Suppressor macrophage treated with lipopolysaccharide for 1 hour (primary cell): ENCODE measurements at regions not wholly inside any gene's neighbourhood (a gene's known extent, or its start where the extent isn't known, plus 50 kb on each side); places are given as distances from the start of the nearest gene placed in this dataset.
"Not testable (repeated sequence)": the region's sequence is repeated elsewhere in the genome, so short reads cannot be mapped to it uniquely, and the experiment has no call there.

Experiments
- DNase-seq, 3 donors: peaks; one replicate each; pipeline ENCODE4 v3.0.0-alpha.2; 2020 to 2022

GRCh38 chrX:128759745-128760144 lies 707.5 kb upstream of the ACTRT1 start:
- DNase-seq: no peak

- no peak for DNase-seq
These were observed 707.0 kb upstream of the ACTRT1 start for GRCh38 chrX:128759177-128759576.

GRCh38 chrX:128754130-128754529 lies 701.9 kb upstream of the ACTRT1 start:
- no peak for DNase-seq

DNA sequence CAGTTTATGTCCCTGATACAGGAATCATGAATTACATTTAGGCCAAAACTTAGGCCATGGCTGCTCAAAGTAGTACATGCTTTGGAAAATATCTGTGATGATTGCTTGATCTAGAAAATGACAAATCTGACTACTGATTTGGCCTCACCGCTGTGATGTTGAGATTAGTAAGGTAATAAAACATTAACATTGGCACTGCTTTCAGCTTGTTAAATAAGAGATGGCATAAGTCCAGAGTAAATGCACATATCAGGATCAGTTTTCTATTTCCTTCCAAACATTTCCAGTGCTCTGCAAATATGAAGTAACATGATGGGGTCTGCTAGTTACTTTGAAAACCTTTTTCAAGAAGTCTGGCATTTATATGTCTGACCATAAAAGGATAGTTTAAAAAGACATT lies 687.3 kb upstream of the ACTRT1 start:
- no peak for DNase-seq

DNA sequence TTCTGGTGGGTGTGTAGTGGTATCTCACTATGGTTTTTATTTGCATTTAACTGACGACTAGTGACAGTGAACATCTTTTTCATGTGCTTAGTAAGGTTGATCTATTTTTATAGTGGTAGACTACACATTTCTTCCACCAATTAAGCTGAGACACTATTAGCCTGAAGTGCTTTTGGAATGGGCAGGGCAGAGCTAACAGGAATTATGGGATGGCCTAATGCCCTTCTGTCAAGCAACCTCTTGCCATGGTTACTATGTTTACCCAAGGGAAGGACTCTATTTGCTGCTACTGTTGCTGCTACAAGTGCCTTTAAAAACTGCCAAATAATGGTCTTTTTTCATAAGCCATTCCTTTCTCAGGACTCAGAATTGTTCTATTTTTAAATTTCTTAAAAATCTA lies 676.7 kb upstream of the ACTRT1 start:
- no peak for DNase-seq

- DNase-seq: no peak
These were observed 665.7 kb upstream of the ACTRT1 start for GRCh38 chrX:128717635-128718578.

DNA sequence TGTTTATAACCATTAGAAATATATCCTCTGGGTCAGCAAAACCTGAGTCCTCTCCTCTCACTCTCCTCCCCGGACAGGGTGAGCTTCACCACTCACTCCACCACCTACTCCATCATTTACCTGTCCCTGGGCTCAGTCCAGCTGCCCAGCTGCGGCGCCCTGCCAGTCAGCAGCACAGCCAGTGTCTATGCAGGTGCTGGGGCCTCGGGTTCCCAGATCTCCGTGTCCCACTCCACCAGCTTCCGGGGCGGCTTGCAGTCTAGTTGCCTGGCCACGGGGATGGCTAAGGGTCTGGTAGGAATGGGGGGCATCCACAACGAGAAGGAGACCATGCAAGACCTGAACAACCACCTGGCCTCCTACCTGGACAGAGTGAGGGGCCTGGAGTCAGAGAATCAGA lies 662.2 kb upstream of the ACTRT1 start:
- no peak for DNase-seq

GRCh38 chrX:128699716-128700285 lies 647.6 kb upstream of the ACTRT1 start:
- DNase-seq: no peak

DNA sequence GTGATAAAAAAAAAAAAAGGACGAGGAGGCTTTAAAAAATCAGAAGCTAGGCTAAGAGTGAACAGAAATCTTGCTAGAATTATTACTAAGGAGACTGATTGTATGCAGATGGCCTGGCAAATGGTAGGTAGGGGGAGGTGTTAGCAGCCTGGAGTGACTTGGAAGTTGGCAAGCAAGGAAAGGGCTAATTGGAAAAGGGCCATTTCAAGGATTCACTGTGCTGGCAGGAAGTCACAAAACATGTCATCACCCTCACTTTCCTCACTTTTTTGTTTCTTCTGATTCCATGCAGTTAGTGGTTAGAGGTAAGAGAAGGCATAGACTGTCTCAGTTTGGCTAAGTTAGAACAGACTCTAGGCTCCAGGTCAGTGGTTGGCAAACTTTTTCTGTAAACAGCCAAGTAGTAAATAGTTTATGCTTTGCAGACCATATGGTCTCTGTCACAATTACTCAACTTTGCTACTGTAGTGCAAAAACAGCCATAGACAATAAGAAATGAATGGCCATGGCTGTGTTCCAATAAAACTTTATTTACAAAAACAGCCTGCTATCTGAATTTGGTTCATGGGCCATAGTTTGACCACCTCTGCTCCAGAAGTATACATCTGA lies 646.5 kb upstream of the ACTRT1 start:
- DNase-seq: no peak

DNA sequence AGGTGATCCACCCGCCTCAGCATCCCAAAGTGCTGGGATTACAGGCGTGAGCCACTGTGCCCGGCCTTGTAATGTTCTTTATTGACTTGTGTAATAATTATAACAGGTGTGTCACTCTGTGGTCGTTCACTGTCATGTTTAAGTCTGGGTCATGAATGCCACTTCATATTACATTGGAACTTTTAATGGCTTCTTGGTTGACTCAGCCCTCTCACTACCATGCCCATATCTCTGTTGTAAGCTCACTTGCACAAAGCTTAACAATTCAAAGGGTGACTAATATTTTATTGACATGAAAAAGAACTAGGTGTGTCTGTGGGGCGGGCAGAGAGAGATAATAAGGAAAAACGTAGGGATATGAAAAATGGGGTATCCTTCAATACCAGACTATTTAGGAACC lies 639.7 kb upstream of the ACTRT1 start:
- no peak for DNase-seq

GRCh38 chrX:128685387-128685786 lies 633.2 kb upstream of the ACTRT1 start:
- DNase-seq: no peak

DNA sequence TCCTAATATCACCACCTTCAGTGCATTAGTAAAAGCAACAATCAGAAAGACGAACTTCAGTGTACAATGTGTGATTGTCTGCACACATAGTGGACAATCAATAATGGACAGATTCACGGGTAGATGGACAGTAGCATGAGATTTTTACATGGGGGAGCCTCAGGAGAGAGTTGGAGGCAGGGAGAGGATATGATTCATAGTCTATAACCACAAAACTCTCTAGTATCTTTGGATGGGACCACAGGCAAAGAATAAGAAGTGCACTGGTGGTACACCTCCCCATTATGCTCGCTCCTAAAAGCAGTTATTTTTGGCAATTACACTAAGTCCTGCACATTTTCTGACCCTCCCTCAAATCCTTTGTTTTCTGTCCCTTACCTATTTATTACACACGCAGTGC lies 624.4 kb upstream of the ACTRT1 start:
- DNase-seq: no peak

- DNase-seq: not testable (repeated sequence)
These were observed 622.3 kb upstream of the ACTRT1 start for GRCh38 chrX:128674326-128675086.

GRCh38 chrX:128664211-128664610 lies 612.0 kb upstream of the ACTRT1 start:
- DNase-seq: no peak

DNA sequence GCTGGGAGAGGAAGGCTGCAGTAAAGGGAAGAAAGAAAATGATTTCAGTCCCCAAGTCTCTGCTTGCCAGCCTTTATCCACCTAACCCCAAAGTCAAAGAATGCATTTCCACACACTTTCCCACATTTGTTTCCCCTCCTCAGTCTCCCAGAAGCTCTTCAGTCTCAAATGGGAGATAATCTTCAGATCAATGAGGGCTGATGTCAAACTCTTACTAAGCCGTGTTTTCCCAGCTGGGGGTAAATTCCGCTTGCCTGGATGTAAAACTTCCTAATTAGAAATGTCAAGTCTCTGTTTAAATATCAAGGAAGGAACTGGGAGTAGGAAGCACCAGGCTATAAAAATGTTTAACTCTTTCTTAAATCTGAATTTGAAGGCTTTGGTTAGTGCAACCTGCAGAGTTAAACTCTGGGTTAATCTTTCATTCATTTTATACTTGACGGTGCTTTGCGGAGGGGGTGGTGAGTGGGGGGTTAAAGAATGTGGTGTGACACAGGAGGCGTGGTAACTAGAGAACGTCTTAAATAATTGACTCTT lies 601.4 kb upstream of the ACTRT1 start:
- DNase-seq: no peak

- no peak for DNase-seq
These were observed 598.1 kb upstream of the ACTRT1 start for GRCh38 chrX:128650326-128650725.

GRCh38 chrX:128634754-128635153 lies 582.6 kb upstream of the ACTRT1 start:
- DNase-seq: peak in 1 of 3 donors; percentile 0

GRCh38 chrX:128623361-128623760 lies 571.2 kb upstream of the ACTRT1 start:
- DNase-seq: no peak

GRCh38 chrX:128622296-128622695 lies 570.1 kb upstream of the ACTRT1 start:
- no peak for DNase-seq

- no peak for DNase-seq
These were observed 567.3 kb upstream of the ACTRT1 start for GRCh38 chrX:128619490-128619889.

- no peak for DNase-seq
These were observed 564.7 kb upstream of the ACTRT1 start for GRCh38 chrX:128616933-128617332.

DNA sequence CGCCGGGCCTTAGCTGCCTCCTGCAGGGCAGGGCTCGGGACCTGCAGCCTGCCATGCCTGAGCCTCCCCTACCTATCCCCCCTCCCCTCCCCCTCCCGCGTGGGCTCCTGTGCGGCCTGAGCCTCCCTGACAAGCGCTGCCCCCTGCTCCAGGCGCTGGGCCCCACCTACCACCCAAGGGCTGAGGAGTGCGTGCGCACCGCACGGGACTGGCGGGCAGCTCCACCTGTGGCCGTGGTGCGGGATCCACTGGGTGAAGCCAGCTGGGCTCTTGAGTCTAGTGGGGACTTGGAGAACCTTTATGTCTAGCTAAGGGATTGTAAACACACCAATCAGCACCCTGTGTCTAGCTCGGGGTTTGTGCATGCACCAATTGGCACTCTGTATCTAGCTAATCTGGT lies 554.6 kb upstream of the ACTRT1 start:
- DNase-seq: not testable (repeated sequence)

DNA sequence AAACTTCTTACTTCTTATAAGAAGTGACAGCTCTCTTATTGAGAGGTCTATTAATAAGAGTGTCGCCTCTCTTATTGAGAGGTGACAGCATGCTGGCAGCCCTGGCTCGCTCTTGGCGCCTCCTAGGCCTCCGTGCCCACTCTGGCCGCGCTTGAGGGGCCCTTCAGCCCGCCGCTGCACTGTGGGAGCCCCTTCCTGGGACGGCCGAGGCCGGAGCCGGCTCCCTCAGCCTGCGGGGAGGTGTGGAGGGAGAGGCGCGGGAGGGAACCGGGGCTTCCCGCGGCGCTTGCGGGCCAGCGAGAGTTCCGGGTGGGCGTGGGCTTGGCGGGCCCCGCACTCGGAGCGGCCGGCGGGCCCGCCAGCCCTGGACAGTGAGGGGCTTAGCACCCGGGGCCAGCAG lies 554.2 kb upstream of the ACTRT1 start:
- not testable (repeated sequence) for DNase-seq
